SH-SY5Y (cell line): ENCODE measurements at regions not wholly inside any gene's neighbourhood (a gene's known extent, or its start where the extent isn't known, plus 50 kb on each side); places are given as distances from the start of the nearest gene placed in this dataset.

Source experiments
- GATA2 ChIP-seq: IDR thresholded peaks from 2 replicates; pipeline ENCODE4 v1.6.1; 2011; ENCODE audit warnings: mild to moderate bottlenecking, low read depth, low read length
- GATA3 ChIP-seq: IDR thresholded peaks from 2 replicates; pipeline ENCODE4 v1.6.1; 2011; ENCODE audit warnings: low read depth, mild to moderate bottlenecking, low read length, moderate library complexity

GRCh38 chr1:104733866-104734265, 984.2 kb downstream of the AMY1C start:
- TF ChIP-seq GATA2 (no peak), GATA3 (no peak)
